H9 (cell line): ENCODE measurements at regions not wholly inside any gene's neighbourhood (a gene's known extent, or its start where the extent isn't known, plus 50 kb on each side); places are given as distances from the start of the nearest gene placed in this dataset.
"Not testable (repeated sequence)": the region's sequence is repeated elsewhere in the genome, so short reads cannot be mapped to it uniquely, and the experiment has no call there.

Experiments
- DNase-seq: peaks from one replicate; pipeline ENCODE4 v3.0.0-alpha.2; 2017
- H2AFZ ChIP-seq: one replicate; pipeline ENCODE4 v1.6.1; 2013; ENCODE audit warnings: mild to moderate bottlenecking, low read length, control low read depth, moderate library complexity
- H2AK5ac ChIP-seq: 2 replicates; pipeline ENCODE4 v1.6.1; 2013; ENCODE audit warnings: low read length, control low read depth, mixed read lengths; ENCODE audit not compliant: insufficient read length
- H2BK120ac ChIP-seq: one replicate; pipeline ENCODE4 v1.6.1; 2013; ENCODE audit warnings: low read depth, mild to moderate bottlenecking, low read length, control low read depth, inconsistent platforms; ENCODE audit not compliant: poor library complexity, severe bottlenecking
- H2BK12ac ChIP-seq: 2 replicates; pipeline ENCODE4 v1.6.1; 2013; ENCODE audit warnings: low read length, control low read depth, mixed read lengths, low read depth; ENCODE audit not compliant: insufficient read length
- H2BK15ac ChIP-seq: 2 replicates; pipeline ENCODE4 v1.6.1; 2013; ENCODE audit warnings: low read depth, low read length, control low read depth
- H2BK20ac ChIP-seq: one replicate; pipeline ENCODE4 v1.6.1; 2013; ENCODE audit warnings: low read depth, mild to moderate bottlenecking, low read length, control low read depth, inconsistent platforms; ENCODE audit not compliant: poor library complexity, severe bottlenecking
- H2BK5ac ChIP-seq: 2 replicates; pipeline ENCODE4 v1.6.1; 2013; ENCODE audit warnings: low read length, control low read depth, mixed read lengths; ENCODE audit not compliant: insufficient read length
- H3K14ac ChIP-seq: 2 replicates; pipeline ENCODE4 v1.6.1; 2013; ENCODE audit warnings: low read length, control low read depth; ENCODE audit not compliant: insufficient read depth
- H3K18ac ChIP-seq: 2 replicates; pipeline ENCODE4 v1.6.1; 2013; ENCODE audit warnings: low read depth, mild to moderate bottlenecking, mixed read lengths, low read length, control low read depth; ENCODE audit not compliant: insufficient read length
- H3K23ac ChIP-seq: 2 replicates; pipeline ENCODE4 v1.6.1; 2013; ENCODE audit warnings: low read length, control low read depth, mixed read lengths, low read depth; ENCODE audit not compliant: insufficient read length
- H3K23me2 ChIP-seq: 2 replicates; pipeline ENCODE4 v1.6.1; 2013; ENCODE audit warnings: low read depth, mild to moderate bottlenecking, mixed read lengths, low read length, control low read depth; ENCODE audit not compliant: insufficient read length, poor library complexity, severe bottlenecking
- H3K27ac ChIP-seq: 2 replicates; pipeline ENCODE4 v1.5.1; 2013; ENCODE audit warnings: low read length, control low read depth, mixed read lengths, low read depth; ENCODE audit not compliant: insufficient read length
- H3K27me3 ChIP-seq: 2 replicates; pipeline ENCODE4 v1.6.1; 2013; ENCODE audit warnings: low read length, control low read depth, inconsistent platforms; ENCODE audit not compliant: insufficient read depth
- H3K4ac ChIP-seq: 2 replicates; pipeline ENCODE4 v1.6.1; 2013; ENCODE audit warnings: low read depth, mild to moderate bottlenecking, control low read depth, inconsistent platforms, low read length, moderate library complexity
- H3K4me1 ChIP-seq: 2 replicates; pipeline ENCODE4 v1.6.1; 2013; ENCODE audit warnings: low read length, control low read depth, inconsistent platforms; ENCODE audit not compliant: insufficient read depth
- H3K4me2 ChIP-seq: 2 replicates; pipeline ENCODE4 v1.6.1; 2013; ENCODE audit warnings: low read length, control low read depth, mixed read lengths; ENCODE audit not compliant: insufficient read length, insufficient read depth
- H3K56ac ChIP-seq: 2 replicates; pipeline ENCODE4 v1.6.1; 2013; ENCODE audit warnings: low read depth, mild to moderate bottlenecking, mixed read lengths, low read length, control low read depth; ENCODE audit not compliant: insufficient read length
- H3K79me1 ChIP-seq: 2 replicates; pipeline ENCODE4 v1.6.1; 2013; ENCODE audit warnings: low read depth, mild to moderate bottlenecking, moderate library complexity, low read length, control low read depth, inconsistent platforms; ENCODE audit not compliant: insufficient read depth, poor library complexity, severe bottlenecking
- H3K79me2 ChIP-seq: 2 replicates; pipeline ENCODE4 v1.6.1; 2013; ENCODE audit warnings: low read length, control low read depth, inconsistent platforms; ENCODE audit not compliant: insufficient read depth
- H3K9ac ChIP-seq: 2 replicates; pipeline ENCODE4 v1.6.1; 2013; ENCODE audit warnings: low read length, control low read depth, mixed read lengths; ENCODE audit not compliant: insufficient read length; ENCODE audit errors: extremely low read depth
- H3K9me3 ChIP-seq: one replicate; pipeline ENCODE4 v1.6.1; 2013; ENCODE audit warnings: low read depth, low read length, inconsistent platforms; ENCODE audit not compliant: control insufficient read depth
- H3T11ph ChIP-seq: one replicate; pipeline ENCODE4 v1.6.1; 2013; ENCODE audit warnings: mild to moderate bottlenecking, low read length, control low read depth, inconsistent platforms
- H4K20me1 ChIP-seq: one replicate; pipeline ENCODE4 v1.6.1; 2013; ENCODE audit not compliant: control insufficient read depth, insufficient read length, insufficient read depth
- H4K5ac ChIP-seq: 2 replicates; pipeline ENCODE4 v1.6.1; 2013; ENCODE audit warnings: low read depth, mild to moderate bottlenecking, mixed read lengths, low read length, control low read depth; ENCODE audit not compliant: insufficient read length
- H4K8ac ChIP-seq: replicated peaks from 2 replicates; pipeline ENCODE4 v1.6.1; 2013; ENCODE audit warnings: low read length, control low read depth, mixed read lengths, low read depth; ENCODE audit not compliant: insufficient read length
- H4K91ac ChIP-seq: 2 replicates; pipeline ENCODE4 v1.6.1; 2013; ENCODE audit warnings: low read depth, mild to moderate bottlenecking, moderate library complexity, mixed read lengths, low read length, control low read depth; ENCODE audit not compliant: insufficient read length
- H3K27ac Mint-ChIP-seq, 3 experiments: 2 replicates in 2 of 3; 3 replicates in 1 of 3; pipeline ENCODE4 v1.8.0; 2020 to 2021; ENCODE audit warnings: mixed read lengths in 3 of 3, mild to moderate bottlenecking in 1 of 3, moderate library complexity in 1 of 3
- H3K27me3 Mint-ChIP-seq: 2 replicates; pipeline ENCODE4 v1.8.0; 2021; ENCODE audit warnings: low read depth, mild to moderate bottlenecking, moderate library complexity, mixed read lengths
- H3K36me3 Mint-ChIP-seq, 3 experiments: 2 replicates in 2 of 3; 3 replicates in 1 of 3; pipeline ENCODE4 v1.8.0; 2020 to 2021; ENCODE audit warnings: low read depth in 3 of 3, mixed read lengths in 3 of 3; ENCODE audit not compliant: insufficient read depth in 1 of 3
- H3K4me1 Mint-ChIP-seq, 2 experiments: 2 replicates each; pipeline ENCODE4 v1.8.0; 2020; ENCODE audit warnings: mixed read lengths in 2 of 2
- H3K4me3 Mint-ChIP-seq, 2 experiments: 2 replicates in 1 of 2; 3 replicates in 1 of 2; pipeline ENCODE4 v1.8.0; 2020 to 2021; ENCODE audit warnings: mild to moderate bottlenecking in 2 of 2, mixed read lengths in 2 of 2, moderate library complexity in 1 of 2
- H3K9me3 Mint-ChIP-seq, 2 experiments: 2 replicates in 1 of 2; 3 replicates in 1 of 2; pipeline ENCODE4 v1.8.0; 2020; ENCODE audit warnings: mild to moderate bottlenecking in 2 of 2, mixed read lengths in 2 of 2, moderate library complexity in 1 of 2
- CTCF ChIP-seq: fragments of 200-600 bp; sonication (generic); conservative IDR thresholded peaks from 3 replicates; pipeline ENCODE4 v1.8.0; 2021; ENCODE audit warnings: antibody characterized with exemption, mild to moderate bottlenecking
- WGBS: extraction: QIAGEN DNeasy Blood & Tissue Kit; methylation state at CpG from one replicate; pipeline ENCODE4 v1.1.7; 2013; ENCODE audit warnings: missing lambda C conversion rate, low lambda C conversion rate, mixed read lengths; ENCODE audit not compliant: insufficient read length; ENCODE audit errors: extremely low coverage; 5-methylcytosine and 5-hydroxymethylcytosine counted together

DNA sequence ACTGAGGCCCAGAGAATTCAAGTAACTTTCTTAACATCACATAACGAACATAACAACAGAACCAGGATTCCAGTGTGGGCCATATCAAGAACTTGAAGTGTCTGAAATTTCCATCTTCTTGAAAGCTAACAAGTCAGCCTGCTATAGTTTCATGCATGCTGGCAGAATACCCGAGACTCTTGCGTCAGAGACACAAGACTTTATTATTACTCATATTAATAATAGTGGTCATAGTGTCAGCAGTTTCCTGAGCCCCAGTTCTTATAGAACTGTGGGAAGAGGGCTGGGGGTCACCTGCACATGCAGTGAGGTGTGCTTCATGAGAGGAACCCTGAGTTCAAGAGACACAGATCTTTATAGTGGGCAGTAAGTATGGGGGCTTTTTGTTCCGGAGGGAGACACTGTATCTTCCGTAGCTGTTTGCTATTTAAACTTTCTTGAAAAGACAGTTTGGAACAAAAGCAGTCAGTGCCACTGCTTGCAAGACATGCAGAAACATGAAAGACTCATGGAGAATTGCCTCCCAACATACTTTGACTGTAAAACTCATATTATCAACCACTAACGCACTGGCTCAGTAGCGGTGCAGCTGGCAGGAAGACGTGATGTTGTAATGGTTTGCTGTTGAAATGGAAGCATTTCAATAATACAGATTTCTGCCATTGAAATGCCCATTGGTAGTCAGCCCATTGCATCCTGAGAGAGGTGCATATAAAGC lies 339.2 kb downstream of the ADGRL2 start:
- Mint-ChIP-seq H3K36me3 (no peaks in the 10 kb centered on the region; a peak in 1 of 7 replicates), H3K27me3 (peaks cover 1% of the 10 kb centered on the region; the same call in 1 of the 2 replicates), H3K27ac (no peak overlapping the region), H3K4me3 (no peak overlapping the region), H3K9me3 (peaks cover 0 to 2% of the 10 kb centered on the region in 2 experiments; a peak in 1 of 5 replicates), H3K4me1 (peaks cover 17 to 20% of the 10 kb centered on the region in 2 experiments)
- H4K5ac ChIP-seq, result no peak overlapping the region
- H2BK15ac ChIP-seq, result no peak overlapping the region
- H3K23ac ChIP-seq, result no peak overlapping the region
- no peak overlapping the region for H3T11ph ChIP-seq
- no peaks in the 10 kb centered on the region for H3K9me3 ChIP-seq
- H3K4me1 ChIP-seq, result no peaks in the 10 kb centered on the region; the same call in 1 of the 2 replicates
- H2BK20ac ChIP-seq, result no peak overlapping the region
- no peak overlapping the region for H3K27ac ChIP-seq
- no CpG with 5 or more reads among the region's 8 CpGs for WGBS
- no peak overlapping the region for H3K18ac ChIP-seq
- no peak overlapping the region for H3K4ac ChIP-seq
- no peak overlapping the region for H4K8ac ChIP-seq
- no peak overlapping the region for H2BK5ac ChIP-seq
- H3K79me1 ChIP-seq, result no peaks in the 10 kb centered on the region
- DNase-seq, result no peak
- H3K14ac ChIP-seq, result no peak overlapping the region
- H3K27me3 ChIP-seq, result no peaks in the 10 kb centered on the region
- no peak overlapping the region for H2AK5ac ChIP-seq
- no peak overlapping the region for H4K91ac ChIP-seq
- no peak for TF ChIP-seq CTCF
- H4K20me1 ChIP-seq, result no peaks in the 10 kb centered on the region
- H3K79me2 ChIP-seq, result no peaks in the 10 kb centered on the region
- H3K4me2 ChIP-seq, result no peak overlapping the region
- no peak overlapping the region for H2AFZ ChIP-seq
- no peak overlapping the region for H2BK120ac ChIP-seq
- no peak overlapping the region for H3K9ac ChIP-seq
- H3K23me2 ChIP-seq, result no peaks in the 10 kb centered on the region
- no peak overlapping the region for H2BK12ac ChIP-seq
- no peak overlapping the region for H3K56ac ChIP-seq

DNA sequence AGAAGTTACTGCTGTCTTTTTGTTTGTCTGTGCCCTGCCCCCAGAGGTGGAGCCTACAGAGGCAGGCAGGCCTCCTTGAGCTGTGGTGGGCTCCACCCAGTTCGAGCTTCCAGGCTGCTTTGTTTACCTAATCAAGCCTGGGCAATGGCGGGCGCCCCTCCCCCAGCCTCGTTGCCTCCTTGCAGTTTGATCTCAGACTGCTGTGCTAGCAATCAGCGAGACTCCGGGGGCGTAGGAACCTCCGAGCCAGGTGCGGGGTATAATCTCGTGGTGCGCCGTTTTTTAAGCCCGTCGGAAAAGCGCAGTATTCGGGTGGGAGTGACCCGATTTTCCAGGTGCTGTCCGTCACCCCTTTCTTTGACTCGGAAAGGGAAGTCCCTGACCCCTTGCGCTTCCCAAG lies 335.6 kb downstream of the ADGRL2 start:
- not testable (repeated sequence) for H2BK120ac ChIP-seq, H3T11ph ChIP-seq, H3K14ac ChIP-seq, H4K91ac ChIP-seq, H3K4me1 ChIP-seq, H4K20me1 ChIP-seq, H3K27me3 ChIP-seq, H3K18ac ChIP-seq, H3K56ac ChIP-seq, H3K4ac ChIP-seq, H3K9me3 Mint-ChIP-seq, H3K23me2 ChIP-seq, H3K27ac ChIP-seq, H3K27me3 Mint-ChIP-seq, H2BK5ac ChIP-seq, H3K79me1 ChIP-seq, H3K79me2 ChIP-seq, H2AK5ac ChIP-seq, H2BK15ac ChIP-seq, H2AFZ ChIP-seq, H4K8ac ChIP-seq, H3K4me2 ChIP-seq, H4K5ac ChIP-seq, H2BK20ac ChIP-seq, H3K9ac ChIP-seq, H3K36me3 Mint-ChIP-seq, DNase-seq, H3K23ac ChIP-seq, H2BK12ac ChIP-seq, H3K9me3 ChIP-seq
- no CpG with 5 or more reads among the region's 20 CpGs for WGBS
- H3K4me1 Mint-ChIP-seq, result peaks cover 11 to 13% of the 10 kb centered on the region in 2 experiments
- peak overlapping the region; percentile 55 to 96 (median 91); a peak in 4 of 7 replicates for H3K27ac Mint-ChIP-seq
- peak overlapping the region; percentile 59 to 67 for H3K4me3 Mint-ChIP-seq
